HFF-Myc (cell line): ENCODE measurements at regions not wholly inside any gene's neighbourhood (a gene's known extent, or its start where the extent isn't known, plus 50 kb on each side); places are given as distances from the start of the nearest gene placed in this dataset.

Source experiments
- DNase-seq: peaks from one replicate; pipeline ENCODE4 v3.0.0-alpha.2; 2011; ENCODE audit warnings: low read depth; ENCODE audit errors: extremely low read depth
- H3K4me3 ChIP-seq: replicated peaks from 2 replicates; pipeline ENCODE4 v1.5.1; 2011; ENCODE audit warnings: low read depth, mild to moderate bottlenecking, control low read depth, low read length
- TF ChIP-seq, protein P1 (sequence below): IDR thresholded peaks from 2 replicates; pipeline ENCODE4 v1.5.1; 2012; ENCODE audit warnings: mild to moderate bottlenecking, low read depth, low read length, control low read depth; ENCODE audit errors: missing control alignments

DNA sequence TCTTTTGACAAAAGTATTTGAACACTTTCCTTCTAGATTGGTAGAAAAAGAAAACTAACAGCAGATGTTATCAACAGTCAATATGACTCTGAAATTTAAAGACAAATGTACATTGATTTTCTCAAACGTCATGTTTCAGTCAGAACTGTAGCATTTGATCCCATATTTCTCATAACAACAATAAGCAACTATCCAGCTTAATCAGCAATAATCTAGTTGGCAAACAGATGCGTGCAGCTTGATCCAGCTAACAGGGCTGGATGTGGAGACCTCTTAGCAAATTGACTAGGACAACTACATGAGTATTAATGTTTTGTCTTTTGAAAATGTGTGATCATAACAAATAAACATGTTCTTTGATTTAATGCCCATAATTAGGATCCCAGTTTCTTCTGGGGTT is 94.0 kb upstream of the STT3B start:
- no peak for DNase-seq
- TF ChIP-seq, protein P1, sequence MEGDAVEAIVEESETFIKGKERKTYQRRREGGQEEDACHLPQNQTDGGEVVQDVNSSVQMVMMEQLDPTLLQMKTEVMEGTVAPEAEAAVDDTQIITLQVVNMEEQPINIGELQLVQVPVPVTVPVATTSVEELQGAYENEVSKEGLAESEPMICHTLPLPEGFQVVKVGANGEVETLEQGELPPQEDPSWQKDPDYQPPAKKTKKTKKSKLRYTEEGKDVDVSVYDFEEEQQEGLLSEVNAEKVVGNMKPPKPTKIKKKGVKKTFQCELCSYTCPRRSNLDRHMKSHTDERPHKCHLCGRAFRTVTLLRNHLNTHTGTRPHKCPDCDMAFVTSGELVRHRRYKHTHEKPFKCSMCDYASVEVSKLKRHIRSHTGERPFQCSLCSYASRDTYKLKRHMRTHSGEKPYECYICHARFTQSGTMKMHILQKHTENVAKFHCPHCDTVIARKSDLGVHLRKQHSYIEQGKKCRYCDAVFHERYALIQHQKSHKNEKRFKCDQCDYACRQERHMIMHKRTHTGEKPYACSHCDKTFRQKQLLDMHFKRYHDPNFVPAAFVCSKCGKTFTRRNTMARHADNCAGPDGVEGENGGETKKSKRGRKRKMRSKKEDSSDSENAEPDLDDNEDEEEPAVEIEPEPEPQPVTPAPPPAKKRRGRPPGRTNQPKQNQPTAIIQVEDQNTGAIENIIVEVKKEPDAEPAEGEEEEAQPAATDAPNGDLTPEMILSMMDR = no peak
- no peak overlapping the region for H3K4me3 ChIP-seq

DNA sequence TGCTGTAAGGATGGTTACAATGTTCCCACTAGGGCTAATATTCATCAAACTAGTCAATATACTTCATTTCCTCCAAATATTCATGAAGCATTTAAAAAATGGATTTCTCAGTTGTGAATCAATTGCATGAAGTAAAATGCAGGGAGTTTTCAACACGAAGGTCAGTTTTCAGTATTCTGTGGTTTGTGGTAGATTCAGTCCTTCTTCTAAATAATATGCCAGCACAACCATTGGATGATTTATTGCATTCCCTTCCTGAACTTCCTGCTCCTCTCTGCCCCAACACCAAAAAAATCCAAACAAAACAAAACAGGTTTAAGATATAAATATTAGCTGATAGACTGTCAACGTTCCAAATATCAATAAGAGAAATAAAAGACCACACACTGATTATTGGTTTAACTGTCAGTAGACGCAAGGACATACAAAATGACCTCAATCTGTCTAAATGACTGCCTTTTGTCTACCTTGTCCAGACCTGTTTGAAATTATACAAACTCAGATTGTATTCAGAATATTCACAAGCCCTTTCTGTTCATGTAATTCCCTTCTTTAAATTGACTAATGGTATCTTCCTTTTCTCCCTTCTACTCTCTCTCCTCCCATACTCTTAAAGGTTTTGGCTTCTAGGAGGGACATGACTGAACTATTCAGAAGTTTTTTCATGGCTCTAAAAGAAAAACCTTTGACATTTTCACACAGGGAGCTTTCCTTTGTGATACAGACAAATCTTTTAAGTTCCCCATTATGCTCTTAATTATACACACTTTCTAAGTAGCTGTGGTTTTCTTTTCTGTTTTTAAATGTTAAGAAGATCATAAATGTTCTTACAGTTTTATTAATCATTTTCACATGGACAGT is 92.6 kb upstream of the STT3B start:
- H3K4me3 ChIP-seq = no peak overlapping the region
- TF ChIP-seq, protein P1 = no peak
- DNase-seq = no peak

DNA sequence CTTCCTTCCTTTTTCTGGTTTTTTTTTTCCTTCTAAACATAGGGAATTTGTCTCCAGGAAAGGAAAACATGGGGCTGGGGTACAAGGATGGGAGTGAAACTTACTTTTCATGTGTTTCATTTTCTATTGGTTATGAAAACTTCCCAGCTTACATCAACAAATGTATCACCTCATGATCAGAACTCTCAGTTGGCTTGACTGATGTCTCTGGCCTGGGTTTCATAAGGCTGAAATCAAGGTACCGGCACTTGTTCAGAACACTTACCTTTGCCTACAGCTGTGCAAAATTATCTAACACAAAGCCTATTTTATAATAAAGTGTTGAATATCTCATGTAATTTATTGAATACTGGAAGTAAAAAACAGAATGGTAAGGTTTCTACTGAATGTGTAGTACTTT is 91.8 kb upstream of the STT3B start:
- DNase-seq = no peak
- TF ChIP-seq, protein P1 = no peak
- no peak overlapping the region for H3K4me3 ChIP-seq

DNA sequence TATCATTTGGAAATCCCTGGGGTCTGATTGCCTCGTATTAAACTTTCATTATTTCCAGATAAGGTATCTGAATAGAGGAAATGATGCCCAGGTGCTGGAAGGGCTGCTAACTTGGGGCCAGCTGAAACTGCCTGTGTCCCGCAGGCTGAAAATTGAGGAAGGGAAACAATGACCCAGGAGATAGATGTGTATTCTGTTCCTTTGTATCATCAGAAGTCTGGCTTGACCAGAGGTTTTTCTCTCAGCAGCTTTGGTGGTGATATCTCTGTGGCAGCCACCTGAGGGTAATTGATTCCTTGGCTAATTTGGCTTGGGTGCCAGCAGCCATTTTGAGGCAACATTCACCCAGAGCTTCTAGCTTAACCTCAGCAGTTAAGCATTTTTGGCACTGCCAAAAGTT is 90.0 kb upstream of the STT3B start:
- TF ChIP-seq, protein P1 = no peak
- DNase-seq = no peak
- H3K4me3 ChIP-seq = no peak overlapping the region

DNA sequence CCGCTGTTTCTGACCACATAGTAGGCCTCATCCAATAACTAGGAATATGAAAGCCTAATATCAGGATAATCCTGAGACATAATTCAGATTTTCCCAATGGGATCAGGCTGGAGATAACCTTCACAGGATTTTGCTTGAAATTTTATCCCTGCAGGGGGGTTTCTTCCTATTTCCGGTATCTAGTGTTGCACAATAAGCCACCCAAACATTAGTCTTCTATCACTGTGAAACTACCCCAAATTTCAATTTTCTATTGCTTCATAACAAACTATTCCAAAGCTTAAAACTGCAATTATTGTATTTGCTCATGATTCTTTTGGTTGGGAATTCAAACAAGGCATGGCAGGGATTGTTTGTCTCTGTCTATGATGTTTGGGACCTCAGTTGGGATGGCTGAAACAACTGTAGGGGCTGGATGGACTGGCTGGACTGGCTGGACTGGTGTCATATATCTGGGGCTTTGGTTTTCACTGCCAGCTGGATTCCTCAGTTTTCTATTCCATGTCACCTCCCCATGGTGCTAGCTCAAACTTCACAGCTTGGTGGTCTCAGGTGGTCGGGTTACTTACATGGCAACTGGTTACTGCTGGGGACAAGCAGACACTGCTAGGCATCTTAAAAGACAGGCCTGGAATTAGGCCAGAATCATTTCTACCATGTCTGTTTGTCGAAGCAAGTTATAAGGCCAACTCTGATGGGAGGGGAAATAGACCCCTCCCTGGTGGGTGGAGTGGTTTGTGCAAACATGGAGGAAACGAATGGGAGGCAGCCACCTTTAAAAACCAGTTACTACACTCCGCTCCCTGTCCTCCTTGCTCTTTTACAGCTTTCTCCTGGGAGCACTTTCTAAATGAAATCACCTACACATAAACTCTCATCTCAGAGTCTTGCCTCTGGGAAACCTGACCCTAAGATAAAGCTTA is 88.2 kb upstream of the STT3B start:
- H3K4me3 ChIP-seq = no peak overlapping the region
- no peak for DNase-seq

DNA sequence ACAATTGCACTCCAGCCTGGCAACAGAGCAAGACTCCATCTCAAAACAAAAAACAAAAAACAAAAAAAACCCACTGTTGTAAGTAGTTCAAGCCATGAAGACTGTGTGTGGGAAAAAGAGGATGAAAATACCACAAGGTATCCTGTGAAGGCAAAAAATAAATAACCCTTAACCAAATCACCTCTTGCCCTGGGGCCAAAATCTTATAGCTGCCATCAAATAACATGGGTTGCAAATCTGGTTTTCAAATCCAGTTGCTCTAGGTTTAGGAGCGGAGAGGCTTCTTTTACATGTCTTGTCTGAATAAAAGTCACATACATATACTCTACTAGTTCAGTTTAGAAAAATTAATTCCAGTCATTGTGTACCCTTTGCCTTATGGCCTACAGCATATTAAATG is 87.0 kb upstream of the STT3B start:
- no peak for DNase-seq
- TF ChIP-seq, protein P1 = no peak

More for the DNA sequence above, 88.2 kb upstream of the STT3B start:
- TF ChIP-seq, protein P1 = no peak

More for the DNA sequence above, 87.0 kb upstream of the STT3B start:
- no peak overlapping the region for H3K4me3 ChIP-seq
